Testis (tissue), 2 donors: ENCODE measurements at regions not wholly inside any gene's neighbourhood (a gene's known extent, or its start where the extent isn't known, plus 50 kb on each side); places are given as distances from the start of the nearest gene placed in this dataset.

Source experiments
- POLR2A ChIP-seq: fragments of 450-650 bp; IDR thresholded peaks from one replicate; pipeline ENCODE4 v1.6.1; 2017; ENCODE audit warnings: antibody characterized with exemption, mild to moderate bottlenecking, moderate library complexity
- TF ChIP-seq, protein P1 (sequence below), 3 experiments: fragments of 450-650 bp in 2 of 3; fragments of 200-600 bp in 1 of 3; sonication (generic) in 1 of 3; IDR thresholded peaks; one replicate each; pipeline ENCODE4 v1.5.1; 2016 to 2019; ENCODE audit warnings: antibody characterized with exemption in 3 of 3, mild to moderate bottlenecking in 2 of 3, moderate library complexity in 1 of 3

DNA sequence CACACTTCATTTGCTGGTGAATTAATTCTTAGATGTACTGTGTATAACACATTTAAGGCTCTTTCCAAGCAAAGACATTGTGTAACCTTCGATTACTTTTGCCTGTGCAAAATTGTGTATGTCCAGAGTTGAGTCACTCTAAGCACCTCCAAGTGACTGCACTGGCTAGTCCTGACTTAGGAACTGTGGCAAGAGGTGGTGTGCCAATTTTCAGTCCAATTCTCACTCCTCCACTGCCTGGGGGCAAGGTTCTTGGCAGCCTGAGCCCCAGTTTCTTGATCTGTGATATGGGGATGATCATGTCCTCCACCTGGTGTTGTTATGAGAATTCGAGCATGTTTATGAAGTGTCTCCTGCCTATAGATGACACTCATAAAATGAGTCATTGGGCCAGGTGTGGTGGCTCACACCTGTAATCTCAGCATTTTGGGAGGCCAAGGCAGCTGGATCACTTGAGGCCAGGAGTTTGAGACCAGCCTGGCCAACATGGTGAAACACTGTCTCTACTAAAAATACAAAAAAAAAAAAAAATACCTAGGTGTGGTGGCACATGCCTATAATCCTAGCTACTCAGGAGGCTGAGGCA, 105.3 kb upstream of the CDYL start:
- TF ChIP-seq, protein P1, sequence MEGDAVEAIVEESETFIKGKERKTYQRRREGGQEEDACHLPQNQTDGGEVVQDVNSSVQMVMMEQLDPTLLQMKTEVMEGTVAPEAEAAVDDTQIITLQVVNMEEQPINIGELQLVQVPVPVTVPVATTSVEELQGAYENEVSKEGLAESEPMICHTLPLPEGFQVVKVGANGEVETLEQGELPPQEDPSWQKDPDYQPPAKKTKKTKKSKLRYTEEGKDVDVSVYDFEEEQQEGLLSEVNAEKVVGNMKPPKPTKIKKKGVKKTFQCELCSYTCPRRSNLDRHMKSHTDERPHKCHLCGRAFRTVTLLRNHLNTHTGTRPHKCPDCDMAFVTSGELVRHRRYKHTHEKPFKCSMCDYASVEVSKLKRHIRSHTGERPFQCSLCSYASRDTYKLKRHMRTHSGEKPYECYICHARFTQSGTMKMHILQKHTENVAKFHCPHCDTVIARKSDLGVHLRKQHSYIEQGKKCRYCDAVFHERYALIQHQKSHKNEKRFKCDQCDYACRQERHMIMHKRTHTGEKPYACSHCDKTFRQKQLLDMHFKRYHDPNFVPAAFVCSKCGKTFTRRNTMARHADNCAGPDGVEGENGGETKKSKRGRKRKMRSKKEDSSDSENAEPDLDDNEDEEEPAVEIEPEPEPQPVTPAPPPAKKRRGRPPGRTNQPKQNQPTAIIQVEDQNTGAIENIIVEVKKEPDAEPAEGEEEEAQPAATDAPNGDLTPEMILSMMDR (IDR thresholded peaks at IDR 0.05): no peak
- no peak for TF ChIP-seq POLR2A
